DOHH2 (cell line): ENCODE measurements at regions not wholly inside any gene's neighbourhood (a gene's known extent, or its start where the extent isn't known, plus 50 kb on each side); places are given as distances from the start of the nearest gene placed in this dataset.

Experiments
- H3F3A ChIP-seq: fragments of 200-600 bp; sonication (generic), shearing (Covaris generic); 2 replicates; pipeline ENCODE4 v1.6.0; 2016; ENCODE audit warnings: antibody characterized with exemption, mild to moderate bottlenecking; ENCODE audit not compliant: control insufficient read depth, insufficient read depth
- H3K27ac ChIP-seq: fragments of 200-600 bp; sonication (generic); 2 replicates; pipeline ENCODE4 v1.5.1; 2014; ENCODE audit warnings: low read depth, mild to moderate bottlenecking, low read length, moderate library complexity
- H3K27me3 ChIP-seq: fragments of 200-600 bp; sonication (generic); 2 replicates; pipeline ENCODE4 v1.6.1; 2014; ENCODE audit warnings: mild to moderate bottlenecking, low read length, mixed read lengths; ENCODE audit not compliant: control insufficient read depth
- H3K36me3 ChIP-seq: fragments of 200-600 bp; sonication (generic); 2 replicates; pipeline ENCODE4 v1.6.1; 2014; ENCODE audit warnings: mild to moderate bottlenecking, low read length, moderate library complexity, mixed read lengths; ENCODE audit not compliant: control insufficient read depth
- H3K4me1 ChIP-seq: fragments of 200-600 bp; sonication (generic); 2 replicates; pipeline ENCODE4 v1.6.1; 2014; ENCODE audit warnings: mild to moderate bottlenecking, low read length, mixed read lengths; ENCODE audit not compliant: control insufficient read depth
- H3K4me2 ChIP-seq: fragments of 200-600 bp; sonication (generic); 2 replicates; pipeline ENCODE4 v1.6.0; 2014; ENCODE audit warnings: mild to moderate bottlenecking, low read length, moderate library complexity
- H3K4me3 ChIP-seq: fragments of 200-600 bp; sonication (generic); 2 replicates; pipeline ENCODE4 v1.5.1; 2014; ENCODE audit warnings: mild to moderate bottlenecking, low read length, mixed read lengths
- H3K79me2 ChIP-seq: fragments of 200-600 bp; sonication (generic); 2 replicates; pipeline ENCODE4 v1.6.1; 2014; ENCODE audit warnings: mild to moderate bottlenecking, low read length, mixed read lengths; ENCODE audit not compliant: control insufficient read depth
- H3K9me2 ChIP-seq: fragments of 200-600 bp; sonication (generic); replicated peaks from 2 replicates; pipeline ENCODE4 v1.6.1; 2014; ENCODE audit warnings: mild to moderate bottlenecking, low read length, mixed read lengths; ENCODE audit not compliant: control insufficient read depth
- H3K9me3 ChIP-seq: fragments of 200-600 bp; sonication (generic); 2 replicates; pipeline ENCODE4 v1.6.1; 2014; ENCODE audit warnings: antibody characterized with exemption, low read length, mixed read lengths; ENCODE audit not compliant: control insufficient read depth, insufficient read depth
- H4K20me1 ChIP-seq: fragments of 200-600 bp; sonication (generic); 2 replicates; pipeline ENCODE4 v1.6.0; 2014; ENCODE audit warnings: low read depth, mild to moderate bottlenecking, antibody characterized with exemption, low read length, moderate library complexity; ENCODE audit not compliant: control insufficient read depth, insufficient read depth
- EZH2phosphoT487 ChIP-seq: fragments of 200-600 bp; sonication (generic); IDR thresholded peaks from 2 replicates; pipeline ENCODE4 v1.6.1; 2017; ENCODE audit warnings: borderline replicate concordance, mild to moderate bottlenecking, antibody characterized with exemption, low read length, moderate library complexity, mixed read lengths
- TF ChIP-seq, protein P1 (sequence below): fragments of 200-600 bp; sonication (generic); IDR thresholded peaks from one replicate; pipeline ENCODE4 v1.5.1; 2014; ENCODE audit warnings: antibody characterized with exemption, mild to moderate bottlenecking, low read depth, low read length; ENCODE audit not compliant: poor library complexity, severe bottlenecking

DNA sequence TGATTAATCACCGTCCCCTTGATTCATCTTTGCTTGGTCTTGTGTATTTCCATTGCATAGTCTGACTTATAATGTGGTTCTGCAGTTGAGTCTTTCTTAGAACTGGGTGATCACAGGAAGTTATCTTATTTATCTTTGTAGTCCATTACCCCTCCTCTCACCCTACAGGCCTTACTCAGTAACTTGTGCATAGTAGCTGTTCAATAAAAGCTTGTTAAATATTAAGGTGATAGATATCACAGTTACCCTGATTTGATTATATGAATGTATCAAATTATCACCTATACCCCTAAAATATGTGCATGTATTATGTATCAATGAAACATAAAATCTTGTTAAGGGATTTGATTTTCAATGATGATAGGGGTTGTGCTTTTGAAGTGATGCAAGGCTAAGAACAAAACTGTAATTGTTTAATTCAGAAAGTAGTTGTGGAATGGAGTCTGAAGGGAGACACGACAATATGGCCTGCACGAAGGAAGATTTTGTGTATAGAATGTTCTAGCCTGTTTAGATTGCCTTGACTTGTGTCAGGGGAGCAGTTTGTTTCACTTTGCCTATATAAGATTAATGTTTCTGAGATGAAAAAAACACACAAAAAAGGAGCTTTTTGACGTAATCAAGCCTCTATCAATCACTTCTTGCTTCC is 132.4 kb upstream of the LIMCH1 start:
- TF ChIP-seq, protein P1, sequence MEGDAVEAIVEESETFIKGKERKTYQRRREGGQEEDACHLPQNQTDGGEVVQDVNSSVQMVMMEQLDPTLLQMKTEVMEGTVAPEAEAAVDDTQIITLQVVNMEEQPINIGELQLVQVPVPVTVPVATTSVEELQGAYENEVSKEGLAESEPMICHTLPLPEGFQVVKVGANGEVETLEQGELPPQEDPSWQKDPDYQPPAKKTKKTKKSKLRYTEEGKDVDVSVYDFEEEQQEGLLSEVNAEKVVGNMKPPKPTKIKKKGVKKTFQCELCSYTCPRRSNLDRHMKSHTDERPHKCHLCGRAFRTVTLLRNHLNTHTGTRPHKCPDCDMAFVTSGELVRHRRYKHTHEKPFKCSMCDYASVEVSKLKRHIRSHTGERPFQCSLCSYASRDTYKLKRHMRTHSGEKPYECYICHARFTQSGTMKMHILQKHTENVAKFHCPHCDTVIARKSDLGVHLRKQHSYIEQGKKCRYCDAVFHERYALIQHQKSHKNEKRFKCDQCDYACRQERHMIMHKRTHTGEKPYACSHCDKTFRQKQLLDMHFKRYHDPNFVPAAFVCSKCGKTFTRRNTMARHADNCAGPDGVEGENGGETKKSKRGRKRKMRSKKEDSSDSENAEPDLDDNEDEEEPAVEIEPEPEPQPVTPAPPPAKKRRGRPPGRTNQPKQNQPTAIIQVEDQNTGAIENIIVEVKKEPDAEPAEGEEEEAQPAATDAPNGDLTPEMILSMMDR, result no peak
- no peak for TF ChIP-seq EZH2phosphoT487
- no peaks in the 10 kb centered on the region for H4K20me1 ChIP-seq
- no peak overlapping the region for H3K27ac ChIP-seq
- no peak overlapping the region for H3K4me2 ChIP-seq
- H3K27me3 ChIP-seq, result peaks cover under 1% of the 10 kb centered on the region; the same call in 1 of the 2 replicates
- H3F3A ChIP-seq, result no peaks in the 10 kb centered on the region
- no peaks in the 10 kb centered on the region for H3K9me3 ChIP-seq
- H3K9me2 ChIP-seq, result no peaks in the 10 kb centered on the region
- no peaks in the 10 kb centered on the region for H3K79me2 ChIP-seq
- no peak overlapping the region for H3K4me3 ChIP-seq
- no peaks in the 10 kb centered on the region for H3K4me1 ChIP-seq
- no peaks in the 10 kb centered on the region for H3K36me3 ChIP-seq

DNA sequence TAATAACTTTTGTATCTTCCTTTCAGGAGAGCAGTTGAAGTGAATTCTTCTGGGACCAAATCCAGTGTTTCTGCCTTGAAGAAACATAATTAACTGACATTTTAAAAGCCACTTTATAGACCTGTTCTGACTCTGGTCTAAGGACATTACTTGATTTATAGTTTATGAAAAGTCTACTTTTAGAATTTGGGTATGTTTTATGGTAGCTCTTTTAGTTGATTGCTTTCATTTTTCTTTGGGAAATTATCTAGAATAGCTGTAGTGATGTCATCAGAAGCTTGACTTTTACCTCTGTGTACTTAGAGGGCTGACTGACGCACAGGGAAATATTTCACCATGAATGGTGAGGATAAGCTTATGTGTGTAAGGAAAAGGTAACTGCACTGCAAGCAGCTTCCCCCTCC is 131.8 kb upstream of the LIMCH1 start:
- H3F3A ChIP-seq, result no peaks in the 10 kb centered on the region
- H3K27me3 ChIP-seq, result peaks cover 3% of the 10 kb centered on the region; the same call in 1 of the 2 replicates
- TF ChIP-seq, protein P1, result no peak
- no peak for TF ChIP-seq EZH2phosphoT487
- H3K9me2 ChIP-seq, result no peaks in the 10 kb centered on the region
- H3K4me1 ChIP-seq, result no peaks in the 10 kb centered on the region
- no peak overlapping the region for H3K27ac ChIP-seq
- H3K36me3 ChIP-seq, result no peaks in the 10 kb centered on the region
- H3K9me3 ChIP-seq, result no peaks in the 10 kb centered on the region
- no peaks in the 10 kb centered on the region for H4K20me1 ChIP-seq
- no peak overlapping the region for H3K4me2 ChIP-seq
- no peak overlapping the region for H3K4me3 ChIP-seq
- H3K79me2 ChIP-seq, result no peaks in the 10 kb centered on the region

DNA sequence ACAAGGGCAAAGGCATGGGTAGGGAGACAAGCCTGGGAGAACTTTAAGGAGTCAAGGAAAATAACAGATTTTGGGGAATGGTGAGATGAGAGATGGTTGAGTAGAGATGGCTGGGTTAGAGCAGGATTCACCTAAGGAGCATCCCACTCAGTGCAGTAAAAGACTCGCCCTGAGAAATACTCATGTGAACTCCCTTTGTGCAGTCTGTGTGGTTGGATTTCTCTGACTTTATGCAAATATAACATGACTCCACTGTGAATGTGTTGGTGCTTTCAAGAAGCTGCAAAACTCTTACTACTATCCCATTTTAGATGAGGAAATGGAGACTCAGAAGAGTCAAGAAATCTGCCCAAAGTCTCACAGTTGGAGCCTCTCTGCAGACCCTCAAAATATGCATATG is 129.8 kb upstream of the LIMCH1 start:
- no peaks in the 10 kb centered on the region for H4K20me1 ChIP-seq
- H3K9me2 ChIP-seq, result no peaks in the 10 kb centered on the region
- H3K79me2 ChIP-seq, result no peaks in the 10 kb centered on the region
- no peak overlapping the region for H3K4me2 ChIP-seq
- no peaks in the 10 kb centered on the region for H3K4me1 ChIP-seq
- no peaks in the 10 kb centered on the region for H3F3A ChIP-seq
- H3K36me3 ChIP-seq, result no peaks in the 10 kb centered on the region
- H3K9me3 ChIP-seq, result no peaks in the 10 kb centered on the region
- peaks cover 3% of the 10 kb centered on the region; the same call in 1 of the 2 replicates for H3K27me3 ChIP-seq
- no peak overlapping the region for H3K4me3 ChIP-seq
- no peak overlapping the region for H3K27ac ChIP-seq
- no peak for TF ChIP-seq EZH2phosphoT487
- TF ChIP-seq, protein P1, result no peak
